Activated B cell treated with CpG ODN at 0.5 μM for 24 hours (primary cell): ENCODE measurements at regions not wholly inside any gene's neighbourhood (a gene's known extent, or its start where the extent isn't known, plus 50 kb on each side); places are given as distances from the start of the nearest gene placed in this dataset.

Experiments
- ATAC-seq: fragments of 200-7000 bp; cut with Tn5 transposase; one replicate; pipeline ENCODE4 v1.10.0; 2021; ENCODE audit warnings: low read depth, mild to moderate bottlenecking, moderate library complexity
- CTCF ChIA-PET: fragments of 350-600 bp; sonication (Branson Sonifier 250); formaldehyde crosslinking; loops from one replicate; lab custom pipeline; 2021; ENCODE audit warnings: antibody characterized with exemption; lab: Charles Lee
- POLR2A ChIA-PET: fragments of 350-600 bp; sonication (Branson Sonifier 250); formaldehyde crosslinking; loops from one replicate; lab custom pipeline; 2021; ENCODE audit warnings: antibody characterized with exemption; lab: Charles Lee
- DNase-seq: peaks from one replicate; pipeline ENCODE4 v3.0.0; 2022
- H3K27ac Mint-ChIP-seq: one replicate; pipeline ENCODE4 v1.8.0; 2020; ENCODE audit warnings: mixed read lengths
- H3K27me3 Mint-ChIP-seq: one replicate; pipeline ENCODE4 v1.8.0; 2021; ENCODE audit warnings: mixed read lengths
- H3K36me3 Mint-ChIP-seq: one replicate; pipeline ENCODE4 v1.8.0; 2021; ENCODE audit warnings: low read depth, mixed read lengths
- H3K4me1 Mint-ChIP-seq: one replicate; pipeline ENCODE4 v1.8.0; 2021; ENCODE audit warnings: mixed read lengths
- H3K4me3 Mint-ChIP-seq: one replicate; pipeline ENCODE4 v1.8.0; 2020; ENCODE audit warnings: mild to moderate bottlenecking, mixed read lengths
- H3K9me3 Mint-ChIP-seq: one replicate; pipeline ENCODE4 v1.8.0; 2020; ENCODE audit warnings: mixed read lengths
- CTCF ChIP-seq: fragments of 200-600 bp; IDR thresholded peaks from one replicate; pipeline ENCODE4 v1.8.0; 2022; ENCODE audit warnings: antibody characterized with exemption, mild to moderate bottlenecking
- intact Hi-C: fragments of 100-400 bp; cut with micrococcal nuclease; formaldehyde crosslinking; loops from one replicate; pipeline ENCODE4 v1.15.1; 2024

GRCh38 chr4:177671845-177672244, 229.6 kb upstream of the AGA start:
- Mint-ChIP-seq H3K4me3 (no peak overlapping the region), H3K36me3 (no peaks in the 10 kb centered on the region), H3K27me3 (no peaks in the 10 kb centered on the region), H3K4me1 (no peaks in the 10 kb centered on the region), H3K9me3 (no peaks in the 10 kb centered on the region), H3K27ac (no peak overlapping the region)
- POLR2A ChIA-PET: no interaction called here
- TF ChIP-seq CTCF: no peak
- ATAC-seq (no peak), DNase-seq (no peak)
- intact Hi-C loops: no loop called here
- CTCF ChIA-PET: no interaction called here

GRCh38 chr4:177673985-177674489, 231.8 kb upstream of the AGA start:
- intact Hi-C loops: no loop called here
- H3K4me1 Mint-ChIP-seq: no peaks in the 10 kb centered on the region
- no peak for ATAC-seq
- ChIA-PET POLR2A (no interaction called here), CTCF (no interaction called here)
- no peaks in the 10 kb centered on the region for H3K36me3 Mint-ChIP-seq
- H3K9me3 Mint-ChIP-seq: no peaks in the 10 kb centered on the region
- no peak overlapping the region for H3K27ac Mint-ChIP-seq
- DNase-seq: no peak
- no peak overlapping the region for H3K4me3 Mint-ChIP-seq
- TF ChIP-seq CTCF: no peak
- H3K27me3 Mint-ChIP-seq: no peaks in the 10 kb centered on the region

- TF ChIP-seq CTCF: no peak
- H3K4me3 Mint-ChIP-seq: no peak overlapping the region
- CTCF ChIA-PET: no interaction called here
Measured at GRCh38 chr4:177680308-177680707, 238.1 kb upstream of the AGA start.

GRCh38 chr4:177681902-177682301, 239.7 kb upstream of the AGA start:
- Mint-ChIP-seq H3K9me3 (no peaks in the 10 kb centered on the region), H3K27ac (no peak overlapping the region), H3K27me3 (no peaks in the 10 kb centered on the region), H3K36me3 (no peaks in the 10 kb centered on the region), H3K4me3 (no peak overlapping the region), H3K4me1 (no peaks in the 10 kb centered on the region)
- ChIA-PET POLR2A (no interaction called here), CTCF (no interaction called here)
- no peak for DNase-seq
- intact Hi-C loops: no loop called here
- TF ChIP-seq CTCF: no peak
- ATAC-seq: no peak

More at GRCh38 chr4:177680308-177680707, 238.1 kb upstream of the AGA start:
- intact Hi-C loops: no loop called here
- POLR2A ChIA-PET: no interaction called here
- H3K27ac Mint-ChIP-seq: no peak overlapping the region
- no peaks in the 10 kb centered on the region for H3K36me3 Mint-ChIP-seq
- no peak for DNase-seq
- H3K9me3 Mint-ChIP-seq: no peaks in the 10 kb centered on the region
- ATAC-seq: no peak
- H3K27me3 Mint-ChIP-seq: no peaks in the 10 kb centered on the region
- H3K4me1 Mint-ChIP-seq: no peaks in the 10 kb centered on the region

- ATAC-seq: no peak
- H3K27ac Mint-ChIP-seq: no peak overlapping the region
- POLR2A ChIA-PET: no interaction called here
- no peaks in the 10 kb centered on the region for H3K27me3 Mint-ChIP-seq
- no peak for TF ChIP-seq CTCF
- no peak for DNase-seq
- H3K36me3 Mint-ChIP-seq: no peaks in the 10 kb centered on the region
- intact Hi-C loops: no loop called here
- H3K9me3 Mint-ChIP-seq: no peaks in the 10 kb centered on the region
- H3K4me3 Mint-ChIP-seq: no peak overlapping the region
- CTCF ChIA-PET: no interaction called here
- H3K4me1 Mint-ChIP-seq: no peaks in the 10 kb centered on the region
Measured at GRCh38 chr4:177687117-177687516, 244.9 kb upstream of the AGA start.
